Gastrocnemius medialis (tissue), 4 donors: ENCODE measurements at regions not wholly inside any gene's neighbourhood (a gene's known extent, or its start where the extent isn't known, plus 50 kb on each side); places are given as distances from the start of the nearest gene placed in this dataset.

ENCODE experiments used
- CTCF ChIP-seq, 5 experiments: fragments of 450-650 bp in 3 of 5; fragments of 200-600 bp in 2 of 5; sonication (generic) in 2 of 5; IDR thresholded peaks in 4 of 5; conservative IDR thresholded peaks in 1 of 5; 1 replicate in 4 of 5; 2 replicates in 1 of 5; pipeline ENCODE4 v1.5.1; 2016 to 2019; ENCODE audit warnings: antibody characterized with exemption in 5 of 5, mild to moderate bottlenecking in 3 of 5, moderate library complexity in 3 of 5
- POLR2A ChIP-seq, 2 donors: fragments of 450-650 bp; IDR thresholded peaks; one replicate each; pipeline ENCODE4 v1.6.1; 2017; ENCODE audit warnings: antibody characterized with exemption in 2 of 2, mild to moderate bottlenecking in 2 of 2, moderate library complexity in 2 of 2

GRCh38 chr2:122186761-122187222 lies 431.3 kb downstream of the TSN start:
- TF ChIP-seq POLR2A (IDR thresholded peaks at IDR 0.05) (no peak), CTCF (IDR thresholded peaks at IDR 0.05 in 4 of 5, conservative IDR thresholded peaks at IDR 0.05 in 1 of 5) (no peak)
